ENCODE measurements at regions not wholly inside any gene's neighbourhood (a gene's known extent, or its start where the extent isn't known, plus 50 kb on each side); places are given as distances from the start of the nearest gene placed in this dataset.
"Not testable (repeated sequence)": the region's sequence is repeated elsewhere in the genome, so short reads cannot be mapped to it uniquely, and the experiment has no call there.

GRCh38 chrX:55981603-55982002, 250.6 kb upstream of the KLF8 start:
- no peak for DNase-seq

- DNase-seq: no peak
Observed at GRCh38 chrX:55996649-55997048, 235.5 kb upstream of the KLF8 start.

- DNase-seq: no peak
Observed at GRCh38 chrX:56000174-56000573, 232.0 kb upstream of the KLF8 start.

- no peak for DNase-seq
Observed at GRCh38 chrX:56000729-56001128, 231.4 kb upstream of the KLF8 start.

GRCh38 chrX:56025872-56026571, 206.1 kb upstream of the KLF8 start:
- DNase-seq: peak; percentile 3

DNA sequence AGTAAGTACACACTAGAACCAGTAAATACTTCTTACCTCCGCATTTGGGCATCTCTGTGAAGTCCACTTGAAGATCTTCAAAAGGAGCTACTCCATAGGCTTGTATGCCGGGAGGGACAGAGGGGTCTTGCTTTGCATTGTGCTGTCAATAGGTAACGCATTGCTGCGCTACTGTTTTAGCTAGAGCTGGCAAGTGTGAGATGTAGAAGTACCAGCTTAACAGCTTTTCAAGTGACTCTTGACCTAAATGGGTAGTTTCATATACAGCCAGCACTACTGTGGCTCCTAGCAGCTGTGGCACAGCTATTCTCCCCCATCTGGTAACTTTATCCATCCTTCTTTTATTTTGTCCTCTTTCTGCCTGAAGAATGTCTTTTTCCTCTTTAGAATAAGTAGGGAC, 205.3 kb upstream of the KLF8 start:
- DNase-seq: peak; percentile 73

DNA sequence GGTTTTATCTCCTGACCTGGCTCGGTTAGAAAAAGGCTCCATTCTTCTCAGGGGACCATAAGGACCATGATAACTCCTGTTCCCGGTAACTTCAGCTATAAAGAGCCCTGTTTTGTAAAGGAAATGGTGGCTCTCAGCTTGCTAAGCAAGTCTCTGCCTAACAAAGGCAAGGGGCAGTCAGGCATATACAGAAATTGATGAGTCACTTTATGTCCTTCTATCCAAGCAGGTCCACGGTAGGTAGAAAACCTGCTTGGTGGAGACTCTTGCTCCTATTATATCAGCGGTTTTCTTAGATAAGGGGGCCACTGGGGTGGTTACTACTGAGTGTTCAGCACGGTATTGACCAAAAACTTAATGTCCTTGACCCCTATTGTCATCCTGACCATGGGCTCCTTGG, 203.0 kb upstream of the KLF8 start:
- DNase-seq: no peak

DNA sequence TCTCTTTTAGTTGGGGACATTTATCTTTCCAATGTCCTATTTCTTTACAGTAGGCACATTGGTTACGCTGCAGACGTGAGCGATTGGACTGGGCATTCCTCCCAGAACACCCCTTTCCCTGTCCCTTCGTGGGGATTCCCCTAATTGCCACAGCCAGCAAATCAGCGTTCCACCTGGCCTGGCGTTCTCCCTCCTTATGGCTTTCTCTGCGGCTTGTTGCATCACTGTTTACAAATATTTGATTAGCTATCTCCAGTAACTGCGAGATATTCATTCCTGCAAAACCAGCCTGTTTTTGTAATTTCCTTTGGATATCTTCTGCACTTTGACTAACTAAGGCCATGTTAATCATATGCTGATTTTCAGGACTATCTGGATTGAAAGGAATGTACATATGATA, 202.5 kb upstream of the KLF8 start:
- no peak for DNase-seq

GRCh38 chrX:56031409-56031808, 200.7 kb upstream of the KLF8 start:
- DNase-seq: no peak

DNA sequence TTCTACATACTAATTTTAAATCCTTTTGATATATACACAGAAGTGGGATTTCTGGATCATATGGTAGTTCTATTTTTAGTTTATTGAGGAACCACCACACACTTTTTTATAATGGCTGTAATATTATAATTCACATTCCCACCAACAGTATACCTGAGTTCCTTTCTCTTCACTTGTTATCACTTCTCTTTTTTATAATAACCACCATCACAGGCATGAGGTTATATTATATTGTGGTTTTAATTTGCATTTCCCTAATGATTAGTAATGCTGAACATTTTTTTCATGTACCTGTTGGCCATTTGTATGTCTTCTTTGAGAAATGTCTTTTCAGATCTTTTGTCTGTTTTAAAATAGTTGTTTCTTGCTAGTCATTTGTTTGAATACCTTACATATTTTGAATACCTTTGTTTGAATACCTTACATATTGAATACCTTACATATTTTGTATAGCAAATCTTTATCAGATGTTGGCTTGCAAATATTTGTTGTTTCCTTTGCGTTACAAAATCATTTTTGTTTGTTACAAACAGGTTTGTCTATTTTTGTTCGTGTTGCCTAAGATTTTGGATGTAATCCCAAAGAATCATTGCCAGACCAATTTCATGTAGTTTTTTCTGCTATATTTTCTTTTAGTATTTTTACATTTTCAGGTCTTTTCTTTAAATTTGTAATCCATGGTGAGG, 198.5 kb upstream of the KLF8 start:
- no peak for DNase-seq

DNA sequence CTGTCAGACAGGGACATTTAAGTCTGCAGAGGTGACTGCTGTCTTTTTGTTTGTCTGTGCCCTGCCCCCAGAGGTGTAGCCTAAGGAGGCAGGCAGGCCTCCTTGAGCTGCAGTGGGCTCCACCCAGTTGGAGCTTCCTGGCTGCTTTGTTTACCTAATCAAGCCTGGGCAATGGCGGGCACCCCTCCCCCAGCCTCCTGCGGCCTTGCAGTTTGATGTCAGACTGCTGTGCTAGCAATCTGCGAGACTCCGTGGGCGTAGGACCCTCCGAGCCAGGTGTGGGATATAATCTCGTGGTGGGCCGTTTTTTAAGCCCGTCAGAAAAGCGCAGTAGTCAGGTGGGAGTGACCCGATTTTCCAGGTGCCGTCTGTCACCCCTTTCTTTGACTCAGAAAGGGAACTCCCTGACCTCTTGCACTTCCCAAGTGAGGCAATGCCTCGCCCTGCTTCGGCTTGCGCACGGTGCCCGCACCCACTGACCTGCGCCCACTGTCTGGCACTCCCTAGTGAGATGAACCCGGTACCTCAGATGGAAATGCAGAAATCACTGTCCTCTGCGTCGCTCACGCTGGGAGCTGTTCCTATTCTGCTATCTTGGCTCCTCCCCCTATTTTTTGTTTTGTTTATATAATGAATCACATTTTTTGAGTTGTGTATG, 179.4 kb upstream of the KLF8 start:
- DNase-seq: not testable (repeated sequence)

DNA sequence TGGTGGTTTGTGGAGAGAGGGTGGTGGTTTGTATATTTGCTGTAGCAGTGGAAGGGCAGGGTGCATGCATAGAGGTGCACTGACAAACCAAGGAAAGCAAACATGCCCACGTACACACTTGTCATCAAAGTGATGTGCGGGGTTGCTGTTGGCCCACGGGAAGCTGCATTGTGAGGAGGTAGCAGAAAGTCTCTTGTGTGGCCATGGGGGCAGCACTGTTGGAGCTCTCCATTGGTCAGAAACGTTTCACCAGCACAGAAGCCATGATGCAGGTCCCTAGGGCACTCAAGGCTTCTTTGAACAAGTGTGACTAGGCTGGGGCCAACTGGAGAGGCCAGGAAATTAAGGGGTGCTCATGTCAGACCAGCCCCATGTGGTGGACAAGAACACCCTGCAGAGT, 174.8 kb upstream of the KLF8 start:
- no peak for DNase-seq

DNA sequence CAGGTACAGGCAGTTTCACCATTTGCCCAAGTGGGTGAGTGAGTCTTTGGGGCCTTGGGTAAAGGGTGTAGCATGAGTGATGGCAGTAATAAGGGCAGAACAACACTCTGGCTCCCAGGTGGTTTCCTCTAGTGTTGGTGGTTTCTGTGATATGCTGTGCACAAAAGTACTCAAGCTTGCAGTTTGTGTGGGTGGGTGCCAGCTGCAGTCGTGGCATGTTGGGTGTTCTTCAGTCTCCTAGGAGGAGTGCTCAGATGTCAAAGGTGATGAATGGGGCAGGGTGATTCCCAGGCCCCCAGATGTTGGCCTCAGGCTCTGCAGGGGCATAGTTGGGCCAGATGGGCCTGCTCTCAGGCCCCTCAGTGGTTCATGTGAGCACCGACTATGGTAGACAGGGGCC, 166.1 kb upstream of the KLF8 start:
- DNase-seq: no peak

DNA sequence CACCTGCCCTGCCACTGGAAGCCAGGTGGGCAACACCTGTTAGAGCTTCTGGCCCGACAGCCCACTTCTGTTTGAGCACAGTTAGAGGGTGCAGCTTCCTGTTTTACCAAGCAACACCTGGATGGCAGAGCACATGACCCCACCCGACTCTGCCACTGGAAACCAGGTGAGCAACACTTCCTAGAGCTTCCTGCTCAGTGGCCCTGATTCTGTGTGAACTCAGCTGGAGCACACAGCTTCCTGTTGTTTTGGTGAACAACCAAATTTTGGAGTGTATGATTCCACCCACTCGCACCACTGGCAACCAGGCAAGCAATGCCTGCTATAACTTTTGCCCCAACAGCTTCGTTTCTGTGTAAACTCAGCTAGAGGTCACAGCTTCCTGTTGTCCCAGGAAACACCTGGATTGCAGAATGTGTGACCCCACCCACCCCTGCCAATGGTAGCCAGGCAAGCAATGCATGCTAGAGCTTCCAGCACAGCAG, 163.8 kb upstream of the KLF8 start:
- no peak for DNase-seq

GRCh38 chrX:56069299-56069931, 162.7 kb upstream of the KLF8 start:
- no peak for DNase-seq

DNA sequence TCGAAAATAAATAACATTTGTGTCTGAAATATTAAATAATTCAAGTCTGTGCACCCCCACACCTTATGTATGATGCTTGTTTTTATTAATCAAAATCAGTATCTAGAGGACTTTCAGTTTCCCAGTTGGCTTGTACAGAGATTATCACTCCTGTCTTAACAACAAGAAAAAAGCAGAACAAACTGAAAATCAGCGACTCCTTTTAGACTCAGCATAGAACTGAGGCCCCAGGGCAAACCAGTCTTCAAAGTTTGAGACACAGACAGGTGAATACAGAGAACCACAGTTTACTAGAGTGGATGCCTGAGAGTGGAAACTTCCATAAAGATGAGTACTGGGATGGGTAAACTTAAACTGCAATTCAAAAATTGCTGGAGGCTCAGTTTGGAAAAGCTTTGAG, 142.8 kb upstream of the KLF8 start:
- DNase-seq: no peak

DNA sequence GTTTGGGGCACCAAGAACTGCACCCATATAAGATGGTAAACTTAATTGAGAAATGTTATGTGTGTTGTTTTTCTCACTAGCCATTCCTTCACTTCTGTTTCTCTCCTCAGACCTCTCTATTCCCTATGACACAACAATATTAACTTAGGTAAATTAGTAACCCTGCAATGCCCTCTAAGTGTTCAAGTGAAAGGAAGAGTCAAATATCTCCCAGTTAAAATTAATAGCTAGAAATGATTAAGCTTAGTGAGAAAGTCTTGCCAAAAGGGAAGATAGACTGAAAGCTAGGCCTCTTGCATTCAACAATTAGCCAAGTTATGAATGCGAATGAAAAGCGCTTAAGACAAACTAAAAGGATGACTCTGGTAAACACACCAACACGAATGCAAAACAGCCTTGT, 132.9 kb upstream of the KLF8 start:
- DNase-seq: no peak

DNA sequence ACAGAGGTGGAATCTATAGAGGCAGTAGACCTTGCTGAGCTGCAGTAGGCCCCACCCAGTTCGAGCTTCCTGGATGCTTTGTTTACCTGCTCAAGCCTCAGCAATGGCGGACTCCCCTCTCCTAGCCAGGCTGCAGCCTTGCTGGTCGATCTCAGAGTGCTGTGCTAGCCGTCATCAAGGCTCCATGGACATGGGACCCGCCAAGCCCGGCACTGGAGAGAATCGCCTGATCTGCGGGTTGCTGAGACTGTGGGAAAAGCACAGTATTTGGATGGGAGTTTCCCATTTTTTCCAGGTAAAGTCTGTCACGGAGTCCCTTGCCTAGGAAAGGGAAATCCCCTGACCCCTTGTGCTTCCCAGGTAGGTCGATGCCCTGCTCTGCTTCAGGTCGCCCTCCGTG, 124.8 kb upstream of the KLF8 start:
- DNase-seq: peak; percentile 66

- no peak for DNase-seq
Observed at GRCh38 chrX:56113785-56114436, 118.2 kb upstream of the KLF8 start.

- no peak for DNase-seq
Observed at GRCh38 chrX:56114437-56114787, 117.7 kb upstream of the KLF8 start.

DNA sequence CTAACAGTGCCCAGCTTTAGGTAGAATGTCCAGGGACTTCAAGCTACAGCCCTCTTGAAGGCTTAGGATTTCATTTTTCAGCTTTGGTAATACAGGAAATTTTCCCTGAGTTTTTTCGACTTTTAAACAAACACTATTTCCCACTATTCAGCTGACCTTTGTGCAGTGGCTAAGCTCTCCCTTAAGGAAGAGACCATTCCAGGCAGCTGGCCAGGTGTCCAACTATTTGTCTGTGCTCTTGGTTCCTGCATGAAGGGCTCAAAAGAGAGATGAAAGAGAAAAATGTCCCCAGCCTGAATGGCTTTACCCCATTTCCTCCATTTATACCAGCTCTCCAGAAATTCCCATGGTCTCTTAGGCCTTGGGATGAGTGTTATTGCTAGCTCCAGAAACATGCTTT, 111.9 kb upstream of the KLF8 start:
- no peak for DNase-seq

- DNase-seq: no peak
Observed at GRCh38 chrX:56125946-56126345, 106.2 kb upstream of the KLF8 start.

- no peak for DNase-seq
Observed at GRCh38 chrX:56130031-56130430, 102.1 kb upstream of the KLF8 start.
